Bronchial epithelial cell (primary cell): ENCODE measurements at regions not wholly inside any gene's neighbourhood (a gene's known extent, or its start where the extent isn't known, plus 50 kb on each side); places are given as distances from the start of the nearest gene placed in this dataset.
A peak's percentile ranks its signal among the peaks of the same experiment; 100 is the strongest.

Source experiments
- DNase-seq: peaks from one replicate; pipeline ENCODE4 v3.0.0-alpha.2; 2010; ENCODE audit warnings: low read depth
- FAIRE-seq: peaks from 2 replicates; lab custom pipeline; 2011; peaks lifted over from hg19 to GRCh38; lab: Jason Lieb, UNC
- H3K27me3 ChIP-seq: 2 replicates; pipeline ENCODE4 v1.5.1; 2011; ENCODE audit warnings: low read length; ENCODE audit not compliant: control insufficient read depth, insufficient read depth
- H3K36me3 ChIP-seq: 2 replicates; pipeline ENCODE4 v1.5.1; 2011; ENCODE audit warnings: low read length; ENCODE audit not compliant: control insufficient read depth, insufficient read depth
- H3K4me3 ChIP-seq: 2 replicates; pipeline ENCODE4 v1.5.1; 2011; ENCODE audit warnings: mild to moderate bottlenecking, low read depth, low read length, control low read depth
- TF ChIP-seq, protein P1 (sequence below): IDR thresholded peaks from 2 replicates; pipeline ENCODE4 v1.5.1; 2011; ENCODE audit warnings: mild to moderate bottlenecking, moderate library complexity, low read length, control low read depth, inconsistent platforms; ENCODE audit not compliant: insufficient read depth, severe bottlenecking

DNA sequence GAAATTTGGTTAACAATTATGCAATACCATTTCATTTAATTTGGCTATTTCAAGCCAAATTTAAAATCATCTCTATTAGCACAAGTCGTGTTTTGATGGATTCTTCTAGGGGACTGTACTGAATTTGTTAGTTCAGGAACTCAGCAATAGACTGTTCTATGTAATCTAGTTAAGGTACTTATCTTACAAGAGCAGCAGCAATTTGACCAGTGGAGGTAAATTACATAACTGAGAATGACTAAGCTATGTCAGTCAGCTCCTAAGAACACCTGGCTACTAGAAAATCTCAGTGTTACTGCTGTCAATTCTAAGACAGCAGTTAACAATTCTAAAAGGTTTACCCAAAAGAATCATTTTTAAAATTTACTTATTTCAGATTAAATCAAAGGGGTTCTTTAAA, 513.9 kb upstream of the ZWINT start:
- Histone ChIP-seq H3K4me3 (no peak overlapping the region), H3K36me3 (no peaks in the 10 kb centered on the region), H3K27me3 (no peaks in the 10 kb centered on the region)
- TF ChIP-seq, protein P1, sequence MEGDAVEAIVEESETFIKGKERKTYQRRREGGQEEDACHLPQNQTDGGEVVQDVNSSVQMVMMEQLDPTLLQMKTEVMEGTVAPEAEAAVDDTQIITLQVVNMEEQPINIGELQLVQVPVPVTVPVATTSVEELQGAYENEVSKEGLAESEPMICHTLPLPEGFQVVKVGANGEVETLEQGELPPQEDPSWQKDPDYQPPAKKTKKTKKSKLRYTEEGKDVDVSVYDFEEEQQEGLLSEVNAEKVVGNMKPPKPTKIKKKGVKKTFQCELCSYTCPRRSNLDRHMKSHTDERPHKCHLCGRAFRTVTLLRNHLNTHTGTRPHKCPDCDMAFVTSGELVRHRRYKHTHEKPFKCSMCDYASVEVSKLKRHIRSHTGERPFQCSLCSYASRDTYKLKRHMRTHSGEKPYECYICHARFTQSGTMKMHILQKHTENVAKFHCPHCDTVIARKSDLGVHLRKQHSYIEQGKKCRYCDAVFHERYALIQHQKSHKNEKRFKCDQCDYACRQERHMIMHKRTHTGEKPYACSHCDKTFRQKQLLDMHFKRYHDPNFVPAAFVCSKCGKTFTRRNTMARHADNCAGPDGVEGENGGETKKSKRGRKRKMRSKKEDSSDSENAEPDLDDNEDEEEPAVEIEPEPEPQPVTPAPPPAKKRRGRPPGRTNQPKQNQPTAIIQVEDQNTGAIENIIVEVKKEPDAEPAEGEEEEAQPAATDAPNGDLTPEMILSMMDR, result no peak
- peak; percentile 8 for DNase-seq
- no peak for FAIRE-seq

DNA sequence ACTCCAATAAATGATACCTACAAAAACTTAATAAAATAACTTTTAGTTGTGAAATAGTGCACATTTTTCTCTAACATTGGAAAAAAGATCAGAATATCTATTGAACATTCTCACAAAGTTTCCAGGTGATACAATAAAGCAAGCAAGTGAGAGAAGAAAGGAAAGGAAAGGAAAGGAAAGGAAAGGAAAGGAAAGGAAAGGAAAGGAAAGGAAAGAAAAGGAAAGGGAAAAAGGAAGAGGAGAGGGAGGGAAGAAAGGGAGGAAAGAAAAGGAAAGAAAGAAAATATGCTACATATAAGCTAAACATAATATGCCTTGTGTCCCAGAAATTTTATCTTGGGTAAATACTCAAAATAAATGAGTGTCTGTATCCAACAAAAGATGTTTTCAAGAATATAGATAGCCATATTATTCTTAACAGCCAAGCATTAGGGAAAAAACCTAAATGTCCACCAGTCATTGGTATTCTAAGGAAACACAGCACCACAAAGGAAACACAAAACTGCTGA, 510.2 kb upstream of the ZWINT start:
- DNase-seq, result no peak
- TF ChIP-seq, protein P1, result no peak
- Histone ChIP-seq H3K4me3 (no peak overlapping the region), H3K36me3 (no peaks in the 10 kb centered on the region), H3K27me3 (no peaks in the 10 kb centered on the region)
- no peak for FAIRE-seq

DNA sequence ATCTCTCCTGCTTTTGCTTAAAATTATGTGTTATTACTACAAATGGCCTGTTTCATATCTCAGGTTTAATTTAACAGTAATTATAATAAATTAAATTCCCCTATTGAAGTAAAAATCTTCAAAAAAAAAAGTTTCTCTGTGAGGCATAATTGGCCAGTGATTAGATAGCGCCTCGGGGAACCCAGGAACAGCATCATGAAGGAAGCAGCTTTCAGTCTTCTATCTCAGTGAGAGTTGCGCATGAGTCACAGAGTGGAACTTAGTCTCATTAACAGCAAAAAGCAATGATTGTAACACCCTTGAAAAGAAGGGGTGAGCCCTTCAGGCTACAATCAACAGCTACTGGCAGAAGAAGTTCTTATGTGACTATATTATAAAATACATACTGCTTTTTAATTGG, 506.2 kb upstream of the ZWINT start:
- TF ChIP-seq, protein P1, result no peak
- H3K4me3 ChIP-seq, result no peak overlapping the region
- H3K36me3 ChIP-seq, result no peaks in the 10 kb centered on the region
- no peaks in the 10 kb centered on the region for H3K27me3 ChIP-seq
- FAIRE-seq, result no peak
- no peak for DNase-seq

- no peak for FAIRE-seq
- Histone ChIP-seq H3K27me3 (no peaks in the 10 kb centered on the region), H3K36me3 (no peaks in the 10 kb centered on the region), H3K4me3 (no peak overlapping the region)
- TF ChIP-seq, protein P1, result no peak
- DNase-seq, result no peak
Measured at GRCh38 chr10:56856569-56856968, 495.5 kb upstream of the ZWINT start.

GRCh38 chr10:56844978-56845529, 484.0 kb upstream of the ZWINT start:
- Histone ChIP-seq H3K27me3 (no peaks in the 10 kb centered on the region), H3K4me3 (no peak overlapping the region), H3K36me3 (no peaks in the 10 kb centered on the region)
- DNase-seq (no peak), FAIRE-seq (no peak)
- TF ChIP-seq, protein P1, result no peak

DNA sequence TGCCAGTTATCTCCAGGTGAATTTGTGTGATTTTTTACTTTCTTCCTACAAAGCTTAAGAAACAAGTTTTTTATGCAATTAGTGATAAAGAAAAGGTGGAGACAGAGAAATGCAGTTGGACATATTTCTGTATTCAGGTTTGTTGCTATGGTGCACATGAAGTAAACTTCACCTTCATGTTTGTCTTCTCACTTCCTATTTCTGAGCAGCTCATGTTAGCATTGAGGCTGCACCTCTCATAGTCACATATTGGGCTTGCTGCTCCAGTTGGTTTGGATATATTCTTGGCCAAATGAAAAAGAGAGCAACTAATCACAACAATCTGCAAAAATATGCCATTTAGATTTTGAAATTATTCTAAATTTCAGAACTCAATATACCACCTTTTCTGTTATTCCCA, 475.6 kb upstream of the ZWINT start:
- no peaks in the 10 kb centered on the region for H3K36me3 ChIP-seq
- H3K27me3 ChIP-seq, result no peaks in the 10 kb centered on the region
- FAIRE-seq, result no peak
- H3K4me3 ChIP-seq, result no peak overlapping the region
- TF ChIP-seq, protein P1, result no peak
- no peak for DNase-seq
